HUDEP-2 (cell line): ENCODE measurements at regions not wholly inside any gene's neighbourhood (a gene's known extent, or its start where the extent isn't known, plus 50 kb on each side); places are given as distances from the start of the nearest gene placed in this dataset.
"Not testable (repeated sequence)": the region's sequence is repeated elsewhere in the genome, so short reads cannot be mapped to it uniquely, and the experiment has no call there.

Experiments used
- DNase-seq, 76 experiments: peaks; one replicate each; lab custom pipeline; 2025; ENCODE audit not compliant: unreplicated experiment in 76 of 76; lab: John Stamatoyannopoulos, UW

DNA sequence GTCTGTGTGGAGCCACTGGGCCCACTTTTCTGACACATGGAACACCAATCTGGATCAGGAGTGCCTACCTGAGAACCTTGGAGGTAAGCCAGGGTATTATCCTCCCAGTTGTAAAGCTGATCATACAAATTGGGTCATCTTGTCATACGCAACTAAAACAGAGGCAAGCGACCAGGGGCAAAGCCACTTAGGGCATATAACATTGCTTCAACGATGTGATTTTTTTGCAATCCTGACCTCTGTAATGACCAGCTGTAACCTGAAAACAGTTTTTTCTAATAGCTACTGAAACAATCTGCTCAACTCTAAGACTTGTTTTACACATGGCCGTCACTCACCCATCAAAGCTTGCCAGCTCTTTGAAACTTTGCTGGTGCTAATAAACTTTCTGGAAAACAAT lies 261.5 kb upstream of the AGTR2 start:
- no peak for DNase-seq

DNA sequence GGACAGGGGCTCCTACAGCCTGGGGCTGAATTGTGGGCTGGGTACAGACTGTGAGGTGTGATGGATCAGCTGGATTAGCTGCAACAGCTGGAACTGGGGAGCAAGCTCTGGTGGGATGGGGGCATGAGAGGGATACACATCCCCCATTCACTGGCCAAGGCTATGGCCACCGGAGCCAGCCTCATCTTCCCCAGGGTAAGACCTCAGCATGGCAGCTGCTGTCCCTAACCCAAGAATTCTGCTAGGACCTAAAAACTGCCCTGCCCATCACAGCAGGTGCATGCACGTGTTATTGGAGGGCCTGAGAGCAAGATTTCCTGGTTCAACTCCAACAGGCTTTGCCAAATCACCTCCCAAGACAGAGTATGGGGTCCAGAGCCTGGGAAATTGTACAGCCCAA lies 258.6 kb upstream of the AGTR2 start:
- DNase-seq = no peak

DNA sequence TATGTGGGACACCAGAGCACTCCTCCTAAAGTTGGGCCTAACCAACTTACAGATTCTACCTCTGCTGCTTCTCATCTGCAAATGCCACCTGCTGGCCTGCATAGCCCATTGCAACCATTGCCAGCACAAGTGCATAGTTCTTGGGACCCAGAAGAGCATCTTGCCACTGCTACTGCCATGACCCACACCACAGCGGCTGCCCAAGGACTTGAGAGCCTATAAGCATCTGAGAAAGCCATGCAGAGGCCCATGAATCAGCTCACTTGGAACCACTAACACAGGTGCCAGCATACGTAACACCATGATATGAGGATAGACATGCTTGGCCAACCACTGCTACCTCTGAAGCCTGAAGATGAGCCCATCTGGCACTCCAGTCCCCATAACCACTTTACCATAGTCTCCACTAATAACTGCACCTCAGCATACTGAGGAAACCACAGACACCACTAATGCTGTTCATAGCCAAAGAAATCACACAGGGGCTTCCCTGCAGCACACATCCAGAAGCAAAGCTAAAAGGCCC lies 258.1 kb upstream of the AGTR2 start:
- DNase-seq = peak in 3 of 76 experiments; percentile 1

DNA sequence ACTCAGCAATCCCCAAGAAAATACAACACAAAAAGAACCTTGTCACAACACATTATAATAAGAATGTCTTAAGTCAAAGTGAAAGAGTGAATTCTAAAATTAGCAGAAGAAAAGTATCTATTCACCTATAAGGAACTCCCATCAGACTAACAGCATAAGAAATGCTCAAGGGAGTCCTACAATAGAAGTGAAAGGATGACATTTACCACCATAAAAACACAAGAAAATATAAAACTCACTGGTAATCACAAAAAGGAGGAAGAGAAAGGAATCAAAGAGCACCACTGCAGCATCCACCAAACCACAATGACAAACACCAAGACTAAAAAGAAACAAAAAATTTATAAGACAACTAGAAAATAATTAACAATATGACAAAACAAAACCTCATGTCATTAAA lies 257.0 kb upstream of the AGTR2 start:
- no peak for DNase-seq

DNA sequence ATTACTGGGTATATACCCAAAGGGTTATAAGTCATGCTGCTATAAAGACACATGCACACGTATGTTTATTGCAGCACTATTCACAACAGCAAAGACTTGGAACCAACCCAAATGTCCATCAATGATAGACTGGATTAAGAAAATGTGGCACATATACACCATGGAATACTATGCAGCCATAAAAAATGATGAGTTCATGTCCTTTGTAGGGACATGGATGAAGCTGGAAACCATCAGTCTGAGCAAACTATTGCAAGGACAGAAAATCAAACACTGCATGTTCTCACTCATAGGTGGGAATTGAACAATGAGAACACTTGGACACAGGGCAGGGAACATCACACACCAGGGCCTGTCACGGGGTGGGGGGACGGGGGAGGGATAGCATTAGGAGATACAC lies 254.9 kb upstream of the AGTR2 start:
- not testable (repeated sequence) for DNase-seq

DNA sequence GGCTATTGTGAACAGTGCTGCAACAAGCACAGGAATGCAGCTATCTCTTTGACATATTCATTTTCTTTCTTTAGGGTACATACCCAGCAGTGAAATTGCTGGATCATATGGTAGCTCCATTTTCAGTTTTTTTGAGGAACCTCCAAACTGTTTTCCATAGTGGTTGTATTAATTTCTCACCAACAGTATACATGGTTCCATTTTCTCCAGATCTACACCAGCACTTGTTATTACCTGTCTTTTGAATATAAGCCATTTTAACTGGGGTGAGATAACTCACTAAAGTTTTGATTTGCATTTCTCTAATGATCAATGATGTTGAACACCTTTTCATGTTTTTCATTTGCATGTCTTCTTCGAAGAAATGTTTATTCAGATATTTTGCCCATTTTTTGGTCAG lies 241.1 kb upstream of the AGTR2 start:
- no peak for DNase-seq

DNA sequence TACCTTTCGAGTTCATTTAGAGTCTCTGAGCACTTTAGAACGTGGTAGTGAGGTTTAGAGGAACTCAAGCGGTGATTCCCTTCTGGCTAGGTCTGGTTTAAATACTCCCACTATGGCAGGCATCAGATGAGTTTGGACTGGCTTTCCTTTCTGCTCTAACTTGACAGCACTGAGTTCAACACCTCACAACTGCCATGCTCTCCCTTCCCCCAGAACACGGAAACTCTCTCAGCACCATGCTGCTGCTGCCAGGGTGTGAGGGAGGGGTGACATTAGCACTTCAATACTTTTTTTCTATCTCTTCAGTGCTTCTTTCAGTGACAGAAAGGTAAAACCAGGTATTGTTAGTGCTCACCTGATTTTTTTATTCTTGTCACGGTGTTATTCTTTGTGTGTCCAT lies 234.5 kb upstream of the AGTR2 start:
- DNase-seq = no peak

DNA sequence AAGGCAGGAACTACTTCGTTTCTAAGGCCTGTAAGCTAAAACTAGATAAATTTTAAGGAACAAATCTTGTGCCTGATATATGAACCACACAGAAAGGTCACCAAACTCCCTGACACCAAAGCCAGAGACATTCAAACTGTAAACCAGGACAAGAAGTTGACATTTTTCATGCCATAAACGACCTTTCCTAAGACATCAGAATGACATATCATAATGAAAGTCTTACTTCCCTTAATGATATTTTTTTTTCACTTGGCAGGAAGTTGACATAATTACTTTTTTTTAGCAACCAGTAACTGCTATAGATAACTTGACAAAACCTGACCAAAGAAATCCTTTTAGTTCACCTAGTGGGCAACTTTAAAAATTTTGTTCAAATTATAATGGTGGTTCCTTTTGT lies 231.5 kb upstream of the AGTR2 start:
- no peak for DNase-seq

DNA sequence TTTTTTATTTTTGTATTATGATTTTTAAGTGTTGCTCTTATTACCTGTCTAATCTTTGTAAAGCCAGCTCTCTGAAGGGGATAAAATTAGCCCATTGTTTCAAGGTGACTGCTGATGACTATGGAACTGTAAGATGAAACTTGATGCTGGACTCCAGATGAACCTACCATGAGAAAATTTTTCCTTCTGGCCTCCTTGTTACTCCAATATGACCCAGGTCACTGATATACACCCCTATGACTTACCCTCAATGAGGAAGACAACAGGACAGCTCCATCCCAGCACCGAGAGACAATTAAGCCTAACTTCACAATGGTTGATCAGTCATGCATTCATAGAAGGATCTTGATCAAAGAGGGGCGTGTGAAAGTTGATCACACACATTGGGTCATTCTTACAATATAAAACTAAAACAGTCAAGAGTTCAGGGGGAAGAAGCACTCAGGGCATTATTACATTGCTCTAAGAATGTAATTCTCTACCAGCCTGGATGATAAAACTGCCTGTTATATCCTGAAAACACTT lies 230.8 kb upstream of the AGTR2 start:
- DNase-seq = no peak

DNA sequence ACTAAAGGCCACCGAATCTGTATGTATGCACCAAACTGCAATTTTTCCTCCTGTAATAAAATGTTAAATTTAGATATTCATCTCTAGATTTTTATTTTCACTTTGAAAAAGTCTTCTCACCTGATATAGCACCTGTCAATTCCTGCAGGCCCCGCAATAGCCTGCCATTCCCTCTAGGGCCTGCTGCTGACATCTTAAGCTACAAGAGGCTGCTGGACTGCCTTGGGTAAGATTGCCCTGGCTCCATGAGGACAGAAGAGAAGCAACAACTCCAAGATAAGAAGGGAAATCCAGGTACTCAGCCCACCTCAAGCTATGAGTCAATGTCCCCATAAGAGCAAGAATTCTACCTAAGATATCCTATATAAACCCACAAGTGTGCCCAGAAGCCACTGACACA lies 230.2 kb upstream of the AGTR2 start:
- no peak for DNase-seq

DNA sequence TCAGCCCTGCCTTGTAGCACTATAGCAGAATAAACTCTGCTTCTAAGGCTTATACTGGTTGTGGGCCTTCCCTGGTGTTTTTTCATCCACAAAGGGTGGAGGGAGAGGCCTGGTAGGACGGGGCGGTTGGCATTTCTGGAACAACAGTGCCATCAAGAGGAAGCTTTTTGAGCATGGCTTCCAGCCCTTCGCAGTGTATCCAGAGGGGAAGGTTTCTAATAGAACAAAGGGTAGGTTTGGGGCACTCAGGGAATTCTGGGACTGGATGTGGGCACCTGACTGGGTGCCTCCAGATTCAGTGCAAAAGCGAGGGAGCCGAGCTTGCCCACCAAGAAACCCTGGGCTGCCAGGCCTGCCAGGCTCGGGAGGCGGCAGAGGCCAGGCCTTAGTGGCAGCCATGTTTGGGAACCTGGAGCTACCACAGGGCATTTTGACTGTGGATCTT lies 229.6 kb upstream of the AGTR2 start:
- DNase-seq = peak in 46 of 76 experiments; percentile 0 to 65 (median 10)

DNA sequence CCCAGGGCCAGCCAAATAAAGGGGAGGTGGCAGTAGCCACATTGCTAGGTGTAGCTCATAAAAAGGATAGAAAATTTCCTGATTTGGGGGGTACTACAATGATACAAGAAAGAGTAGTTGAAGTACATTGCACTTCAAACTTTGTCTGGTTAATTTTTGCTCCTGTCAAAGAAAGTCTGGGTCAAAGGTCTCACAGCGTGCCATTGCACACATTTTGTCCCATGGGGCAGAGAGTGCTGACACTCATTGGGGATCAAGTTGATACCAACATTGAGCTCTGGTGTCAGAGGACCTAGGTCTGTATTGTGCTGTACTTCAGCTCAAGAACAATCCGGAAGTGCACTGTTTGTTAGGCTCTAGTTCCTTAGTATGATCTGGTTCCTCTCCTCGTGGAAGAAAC lies 229.2 kb upstream of the AGTR2 start:
- no peak for DNase-seq

DNA sequence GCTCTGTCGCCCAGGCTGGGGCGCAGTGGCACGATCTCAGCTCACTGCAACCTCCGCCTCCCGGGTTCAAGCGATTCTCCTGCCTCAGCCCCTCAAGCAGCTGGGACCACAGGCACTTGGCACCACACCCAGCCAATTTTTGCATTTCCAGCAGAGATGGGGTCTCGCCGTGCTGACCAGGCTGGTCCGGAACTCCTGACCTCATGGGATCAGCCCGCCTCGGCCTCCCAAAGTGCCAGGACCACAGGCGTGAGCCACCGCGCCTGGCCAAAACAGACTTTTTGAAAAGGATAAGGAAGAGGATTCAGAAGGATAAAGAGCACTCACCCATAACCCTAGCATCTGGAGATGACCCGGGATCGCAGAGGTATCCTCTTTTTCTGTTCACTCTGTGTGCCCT lies 224.5 kb upstream of the AGTR2 start:
- DNase-seq = no peak

DNA sequence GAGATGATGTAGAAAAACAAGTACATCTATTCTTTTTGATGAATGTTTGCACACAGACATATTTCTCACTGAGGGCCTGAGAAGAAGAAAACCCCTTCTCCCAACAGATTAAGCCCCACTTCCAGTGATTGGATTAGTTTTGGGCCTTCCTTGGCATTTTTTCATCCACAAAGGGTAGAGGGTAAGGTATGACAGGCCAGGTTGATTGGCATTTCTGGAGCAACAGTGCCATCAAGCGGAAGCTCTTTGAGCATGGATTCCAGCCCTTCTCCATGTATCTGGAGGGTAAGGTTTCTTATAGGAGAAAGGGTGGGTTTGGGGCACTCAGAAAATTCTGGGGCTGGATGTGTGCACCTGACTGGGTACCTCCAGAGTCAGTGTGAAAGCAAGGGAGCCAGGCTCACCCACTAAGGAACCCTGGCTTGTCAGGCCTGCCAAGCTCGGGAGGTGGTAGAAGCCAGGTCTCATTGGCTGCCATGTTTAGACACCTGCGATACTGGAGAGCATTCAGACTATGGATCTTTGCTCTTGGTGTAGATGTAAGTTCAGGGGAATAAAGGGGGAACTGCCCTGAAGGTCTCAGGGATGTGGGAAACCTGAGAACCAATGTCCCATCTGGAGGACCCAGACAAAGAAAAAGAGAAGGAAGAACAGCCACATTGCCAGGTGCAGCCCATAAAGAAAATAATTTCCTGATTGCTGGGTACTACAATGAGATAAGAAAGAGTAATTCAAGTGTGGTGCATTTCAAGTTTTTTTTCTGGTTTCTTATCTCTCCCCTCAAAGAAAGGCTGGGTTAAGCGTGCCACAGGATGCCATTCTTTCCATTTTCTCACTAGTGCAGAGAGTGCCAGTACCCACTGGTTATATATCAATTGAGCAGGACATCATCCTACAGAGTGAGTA lies 222.3 kb upstream of the AGTR2 start:
- no peak for DNase-seq

DNA sequence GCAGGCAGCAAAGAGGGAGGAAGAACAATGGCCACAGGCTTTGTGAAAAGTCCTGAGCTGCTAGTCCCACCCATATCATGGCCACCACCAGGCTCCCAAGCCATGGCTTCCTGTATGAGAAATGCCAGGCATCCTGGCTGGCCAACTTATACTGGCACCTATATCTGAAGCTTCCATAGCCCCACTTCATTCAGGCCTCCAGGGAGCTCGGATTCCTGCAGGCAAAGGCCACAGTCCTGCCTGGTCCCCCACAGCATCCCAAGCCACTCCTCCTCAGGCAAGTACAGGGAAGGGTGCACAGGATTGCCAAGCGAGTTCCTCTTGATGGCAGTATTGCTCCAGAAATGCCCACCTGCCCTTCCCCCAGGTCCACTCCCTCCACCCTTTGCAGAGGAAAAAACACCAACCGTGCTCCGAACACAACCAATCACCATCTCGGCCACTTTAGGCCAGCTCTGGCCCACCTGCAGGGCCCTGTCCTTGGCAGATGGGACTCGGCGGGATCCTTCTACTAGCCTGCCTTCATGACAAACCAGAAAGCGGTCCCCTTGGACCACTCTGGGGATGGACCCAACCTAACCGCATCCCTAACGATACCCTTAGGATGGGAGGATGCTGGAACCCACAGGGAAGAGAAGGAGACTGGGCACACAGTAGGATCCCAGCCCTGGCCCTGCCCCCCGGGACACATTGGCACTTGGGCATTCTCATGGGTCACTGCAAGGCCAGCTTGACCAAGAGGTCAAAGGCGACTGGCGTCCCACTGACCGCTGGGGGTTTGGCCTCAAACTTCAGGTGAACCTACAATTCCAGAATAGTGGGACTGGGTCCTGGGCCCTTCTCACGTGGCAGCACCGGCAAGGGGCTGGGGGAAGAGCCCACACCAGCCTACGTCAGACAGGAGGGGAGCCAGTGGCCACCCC lies 220.4 kb upstream of the AGTR2 start:
- peak in 2 of 76 experiments; percentile 0 to 2 for DNase-seq

DNA sequence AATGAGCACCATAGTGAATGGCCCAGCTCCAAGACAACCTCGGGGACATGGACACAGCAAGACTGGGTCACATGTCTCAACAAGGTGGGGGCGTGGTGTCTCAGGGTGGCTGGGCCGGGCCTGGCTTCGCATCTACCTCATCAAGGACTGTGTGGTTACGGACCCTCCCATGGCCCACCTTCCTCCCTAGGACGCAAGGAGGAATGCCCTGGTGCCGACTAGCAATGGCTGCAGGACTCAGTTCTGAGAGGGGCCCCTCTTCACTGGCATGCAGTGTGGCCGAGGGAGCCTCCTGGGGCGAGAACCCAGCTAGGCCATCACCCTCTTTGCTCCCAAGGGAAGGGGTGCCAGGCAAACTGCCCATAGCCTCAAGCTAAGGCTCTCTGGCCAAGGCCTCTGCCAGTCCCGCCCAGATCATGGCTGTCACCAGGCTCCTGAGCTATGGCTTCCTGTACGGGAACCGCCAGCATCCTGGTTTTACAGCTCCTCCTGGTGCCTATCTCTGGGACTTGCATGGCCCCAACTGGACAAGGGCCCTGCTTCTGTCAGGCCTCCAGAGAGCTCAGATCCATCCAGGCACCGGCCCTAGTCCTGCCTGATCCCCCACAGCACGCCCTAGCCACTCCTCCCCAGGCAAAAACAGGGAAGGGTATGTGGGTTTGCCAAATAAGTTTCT lies 218.0 kb upstream of the AGTR2 start:
- no peak for DNase-seq

DNA sequence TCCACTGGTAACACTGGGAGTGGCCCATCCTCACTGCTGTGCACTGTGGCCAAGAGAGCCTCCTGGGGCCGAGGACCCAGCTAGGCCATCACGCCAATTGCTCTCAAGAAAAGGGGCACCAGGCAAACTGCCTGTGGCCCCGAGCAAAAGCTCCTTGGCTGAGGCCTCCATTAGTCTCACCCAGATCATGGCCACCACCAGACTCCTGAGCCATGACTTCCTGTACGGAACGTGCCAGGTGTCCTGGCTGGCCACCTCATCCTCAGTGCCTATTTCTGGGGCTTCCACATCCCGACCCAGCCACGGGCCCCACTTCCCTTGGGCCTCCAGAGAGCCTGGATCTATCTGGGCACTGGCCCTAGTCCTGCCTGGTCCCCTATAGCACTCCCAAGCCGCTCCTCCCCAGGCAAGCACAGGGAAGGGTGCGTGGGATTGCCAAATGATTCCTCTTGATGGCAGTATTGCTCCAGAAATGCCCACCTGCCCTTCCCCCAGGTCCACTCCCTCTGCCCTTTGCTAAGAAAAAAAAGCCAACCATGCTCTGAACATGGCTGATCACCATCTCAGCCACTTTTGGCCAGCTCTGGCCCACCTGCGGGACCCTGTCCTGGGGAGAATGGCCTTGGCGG lies 212.6 kb upstream of the AGTR2 start:
- DNase-seq = peak in 1 of 76 experiments; percentile 1

DNA sequence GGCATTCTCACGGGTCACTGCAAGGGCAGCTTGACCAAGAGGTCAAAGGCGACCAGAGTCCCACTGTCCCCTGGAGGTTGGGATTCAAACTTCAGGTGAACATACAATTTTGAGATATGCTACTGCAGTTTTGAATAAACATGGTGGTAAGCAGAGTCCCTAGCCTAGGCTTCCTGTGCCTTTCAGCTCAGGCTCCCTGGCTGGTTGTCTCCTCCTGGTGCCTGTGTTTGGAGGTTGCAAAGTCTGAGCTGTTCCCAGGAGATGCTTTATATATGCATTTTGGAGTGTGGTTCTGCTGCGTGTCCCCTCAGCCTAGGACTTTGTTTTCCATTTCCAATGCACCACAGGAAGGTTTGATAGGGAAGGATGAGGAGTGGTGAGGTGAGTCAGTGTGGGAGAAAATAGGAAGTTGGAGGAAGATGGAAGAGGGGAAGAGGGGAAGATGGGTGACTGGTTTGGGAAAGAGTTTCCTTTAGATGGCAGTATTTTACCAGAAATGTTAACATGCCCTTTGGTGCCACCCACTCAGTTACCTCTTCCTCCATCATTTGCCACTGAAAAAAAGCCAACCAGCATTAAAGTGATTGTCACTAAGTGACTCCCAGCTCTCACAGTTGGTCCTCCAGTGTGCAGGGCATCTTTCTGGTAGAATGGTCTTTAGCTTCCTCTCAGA lies 211.7 kb upstream of the AGTR2 start:
- no peak for DNase-seq

DNA sequence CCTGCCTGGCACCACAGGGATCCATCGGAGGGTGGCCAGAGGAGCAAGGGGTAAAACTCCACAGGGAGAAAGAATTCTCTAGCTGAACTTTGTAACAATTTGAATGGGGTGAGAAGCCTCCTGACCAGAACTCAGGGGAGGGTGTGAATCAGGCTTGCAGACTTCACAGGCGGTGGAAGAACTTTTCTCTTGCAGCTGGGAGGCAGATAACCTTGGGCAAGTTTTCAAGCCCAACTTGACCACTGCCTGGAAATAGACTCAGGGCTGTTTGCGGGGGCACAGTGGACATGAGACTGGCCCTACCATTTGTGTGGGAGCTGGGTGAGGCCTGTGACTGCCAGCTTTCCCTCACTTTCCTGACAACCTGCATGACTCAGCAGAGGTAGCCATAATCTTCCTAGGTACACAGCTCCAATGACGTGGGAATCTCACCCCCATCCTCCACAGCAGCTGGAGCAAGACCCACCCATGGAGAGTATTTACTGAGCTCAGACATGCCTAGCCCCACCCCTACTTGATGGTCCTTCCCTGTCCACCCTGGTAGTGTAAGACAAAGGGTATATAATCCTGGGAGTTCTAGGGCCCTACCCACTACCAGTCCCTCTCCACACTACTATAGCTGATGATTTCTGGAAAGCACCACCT lies 210.0 kb upstream of the AGTR2 start:
- DNase-seq = no peak
